DND-41 (cell line): ENCODE measurements at regions not wholly inside any gene's neighbourhood (a gene's known extent, or its start where the extent isn't known, plus 50 kb on each side); places are given as distances from the start of the nearest gene placed in this dataset.

Experiments
- ATAC-seq: fragments of 200-7000 bp; cut with Tn5 transposase; 3 replicates; pipeline ENCODE4 v1.9.1; 2021; ENCODE audit warnings: low read depth; ENCODE audit not compliant: insufficient read depth
- DNase-seq: peaks from one replicate; pipeline ENCODE4 v3.0.0-alpha.2; 2020
- H2AFZ ChIP-seq: 2 replicates; pipeline ENCODE4 v1.6.0; 2012; ENCODE audit warnings: low read depth, low read length
- H3K27ac ChIP-seq: 2 replicates; pipeline ENCODE4 v1.5.1; 2012; ENCODE audit warnings: low read length, inconsistent platforms
- H3K27me3 ChIP-seq: fragments of 200-600 bp; sonication (generic); 2 replicates; pipeline ENCODE4 v1.6.0; 2012; ENCODE audit warnings: low read length, mild to moderate bottlenecking, inconsistent platforms; ENCODE audit not compliant: insufficient read depth, poor library complexity
- H3K36me3 ChIP-seq: 2 replicates; pipeline ENCODE4 v1.5.1; 2012; ENCODE audit warnings: low read length, inconsistent platforms; ENCODE audit not compliant: insufficient read depth
- H3K4me1 ChIP-seq: 2 replicates; pipeline ENCODE4 v1.5.1; 2012; ENCODE audit warnings: mild to moderate bottlenecking, low read length; ENCODE audit not compliant: insufficient read depth
- H3K4me2 ChIP-seq: 2 replicates; pipeline ENCODE4 v1.6.0; 2012; ENCODE audit warnings: mild to moderate bottlenecking, moderate library complexity, low read length, inconsistent platforms; ENCODE audit not compliant: insufficient read depth
- H3K4me3 ChIP-seq, 2 experiments: fragments of 200-600 bp in 1 of 2; shearing (Covaris generic) in 1 of 2; 2 replicates each; pipeline ENCODE4 v1.5.1; 2012 to 2016; ENCODE audit warnings: inconsistent platforms in 2 of 2, low read length in 2 of 2, mild to moderate bottlenecking in 2 of 2, low read depth in 1 of 2, moderate library complexity in 1 of 2
- H3K79me2 ChIP-seq: 2 replicates; pipeline ENCODE4 v1.6.0; 2012; ENCODE audit warnings: low read length, inconsistent platforms; ENCODE audit not compliant: insufficient read depth
- H3K9ac ChIP-seq: 2 replicates; pipeline ENCODE4 v1.6.0; 2012; ENCODE audit warnings: low read depth, mild to moderate bottlenecking, inconsistent platforms, low read length, moderate library complexity
- H3K9me3 ChIP-seq: 2 replicates; pipeline ENCODE4 v1.5.1; 2012; ENCODE audit warnings: low read length, moderate library complexity, mild to moderate bottlenecking, inconsistent platforms; ENCODE audit not compliant: insufficient read depth, severe bottlenecking
- H4K20me1 ChIP-seq: 2 replicates; pipeline ENCODE4 v1.6.0; 2012; ENCODE audit warnings: low read length; ENCODE audit not compliant: insufficient read depth
- CTCF ChIP-seq: IDR thresholded peaks from 2 replicates; pipeline ENCODE4 v1.5.1; 2012; ENCODE audit warnings: borderline replicate concordance, low read length, moderate library complexity, mild to moderate bottlenecking; ENCODE audit not compliant: poor library complexity, severe bottlenecking; ENCODE audit errors: extremely low read depth
- EZH2 ChIP-seq: IDR thresholded peaks from 3 replicates; pipeline ENCODE4 v1.6.1; 2012; ENCODE audit warnings: borderline replicate concordance, low read depth, mild to moderate bottlenecking, moderate library complexity, low read length, inconsistent platforms; ENCODE audit not compliant: severe bottlenecking

- Histone ChIP-seq H3K79me2 (no peaks in the 10 kb centered on the region), H3K36me3 (no peaks in the 10 kb centered on the region), H3K9ac (no peak overlapping the region), H2AFZ (no peak overlapping the region), H3K4me3 (no peak overlapping the region), H3K9me3 (no peaks in the 10 kb centered on the region), H3K4me2 (no peak overlapping the region), H4K20me1 (no peaks in the 10 kb centered on the region), H3K4me1 (no peaks in the 10 kb centered on the region), H3K27ac (no peak overlapping the region), H3K27me3 (no peaks in the 10 kb centered on the region)
- ATAC-seq (no peak), DNase-seq (no peak)
- no peak for TF ChIP-seq EZH2
- no peak for TF ChIP-seq CTCF
Observed at GRCh38 chr18:39350945-39351344, 1785.3 kb upstream of the CELF4 start.

- H3K9me3 ChIP-seq, result no peaks in the 10 kb centered on the region
- no peaks in the 10 kb centered on the region for H3K36me3 ChIP-seq
- TF ChIP-seq CTCF, result no peak
- no peak for TF ChIP-seq EZH2
- DNase-seq, result no peak
- no peak overlapping the region for H3K4me2 ChIP-seq
- no peaks in the 10 kb centered on the region for H3K4me1 ChIP-seq
- H3K27ac ChIP-seq, result no peak overlapping the region
- H2AFZ ChIP-seq, result no peak overlapping the region
- H3K79me2 ChIP-seq, result no peaks in the 10 kb centered on the region
- no peak overlapping the region for H3K4me3 ChIP-seq
- no peak for ATAC-seq
- no peaks in the 10 kb centered on the region for H3K27me3 ChIP-seq
- H3K9ac ChIP-seq, result no peak overlapping the region
- H4K20me1 ChIP-seq, result no peaks in the 10 kb centered on the region
Observed at GRCh38 chr18:39349801-39350200, 1784.2 kb upstream of the CELF4 start.

GRCh38 chr18:39348757-39349156, 1783.2 kb upstream of the CELF4 start:
- Histone ChIP-seq H3K9me3 (no peaks in the 10 kb centered on the region), H3K4me2 (no peak overlapping the region), H3K36me3 (no peaks in the 10 kb centered on the region), H3K9ac (no peak overlapping the region), H3K4me1 (no peaks in the 10 kb centered on the region), H2AFZ (no peak overlapping the region), H4K20me1 (no peaks in the 10 kb centered on the region), H3K79me2 (no peaks in the 10 kb centered on the region), H3K4me3 (no peak overlapping the region), H3K27me3 (no peaks in the 10 kb centered on the region), H3K27ac (no peak overlapping the region)
- ATAC-seq, result no peak
- TF ChIP-seq EZH2 (no peak), CTCF (no peak)
- no peak for DNase-seq

- ATAC-seq (no peak), DNase-seq (no peak)
- H4K20me1 ChIP-seq, result no peaks in the 10 kb centered on the region
Observed at GRCh38 chr18:39347701-39348100, 1782.1 kb upstream of the CELF4 start.

More at GRCh38 chr18:39347701-39348100, 1782.1 kb upstream of the CELF4 start:
- Histone ChIP-seq H3K9me3 (no peaks in the 10 kb centered on the region), H3K4me3 (no peak overlapping the region), H3K4me2 (no peak overlapping the region), H3K36me3 (no peaks in the 10 kb centered on the region), H3K9ac (no peak overlapping the region), H3K27me3 (no peaks in the 10 kb centered on the region), H2AFZ (no peak overlapping the region), H3K4me1 (no peaks in the 10 kb centered on the region), H3K27ac (no peak overlapping the region), H3K79me2 (no peaks in the 10 kb centered on the region)
- TF ChIP-seq CTCF (no peak), EZH2 (no peak)
